Inflammatory macrophage treated with lipopolysaccharide for 1 hour (primary cell): ENCODE measurements at regions not wholly inside any gene's neighbourhood (a gene's known extent, or its start where the extent isn't known, plus 50 kb on each side); places are given as distances from the start of the nearest gene placed in this dataset.
A peak's percentile ranks its signal among the peaks of the same experiment; 100 is the strongest.

ENCODE experiments used
- DNase-seq, 2 donors: peaks; one replicate each; pipeline ENCODE4 v3.0.0-alpha.2; 2020 to 2022

GRCh38 chr2:37839991-37840390 lies 85.1 kb upstream of the RMDN2 start:
- DNase-seq = no peak

GRCh38 chr2:37842732-37843440 lies 82.2 kb upstream of the RMDN2 start:
- no peak for DNase-seq

- DNase-seq = no peak
Observed at GRCh38 chr2:37843556-37843955, 81.5 kb upstream of the RMDN2 start.

- no peak for DNase-seq
Observed at GRCh38 chr2:37846207-37846606, 78.9 kb upstream of the RMDN2 start.

- no peak for DNase-seq
Observed at GRCh38 chr2:37847792-37848191, 77.3 kb upstream of the RMDN2 start.

- no peak for DNase-seq
Observed at GRCh38 chr2:37848451-37848850, 76.6 kb upstream of the RMDN2 start.

DNA sequence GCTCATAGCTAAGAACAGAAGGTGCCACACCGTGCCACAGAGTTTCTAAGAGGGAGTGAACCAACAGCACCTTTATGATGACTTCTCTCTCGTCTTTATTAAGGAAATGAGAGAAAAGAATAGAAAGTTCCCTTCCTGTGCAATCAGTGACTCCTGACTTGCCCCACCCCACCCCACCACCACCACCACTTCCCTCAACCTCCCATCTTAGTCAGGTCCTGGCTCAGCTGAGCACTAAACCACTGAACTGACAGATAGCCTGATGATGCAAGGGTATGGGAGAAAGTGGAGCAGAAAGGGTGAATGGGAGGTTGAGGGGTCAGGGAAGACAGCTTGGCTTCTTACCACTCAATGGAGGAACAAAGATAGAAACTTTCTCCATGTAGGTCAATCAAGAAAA lies 75.2 kb upstream of the RMDN2 start:
- DNase-seq = peak in 1 of 2 donors; percentile 70

- DNase-seq = no peak
Observed at GRCh38 chr2:37851428-37851827, 73.7 kb upstream of the RMDN2 start.

- no peak for DNase-seq
Observed at GRCh38 chr2:37851828-37852584, 73.1 kb upstream of the RMDN2 start.

GRCh38 chr2:37852585-37853014 lies 72.5 kb upstream of the RMDN2 start:
- DNase-seq = no peak

GRCh38 chr2:37854676-37855282 lies 70.3 kb upstream of the RMDN2 start:
- no peak for DNase-seq

DNA sequence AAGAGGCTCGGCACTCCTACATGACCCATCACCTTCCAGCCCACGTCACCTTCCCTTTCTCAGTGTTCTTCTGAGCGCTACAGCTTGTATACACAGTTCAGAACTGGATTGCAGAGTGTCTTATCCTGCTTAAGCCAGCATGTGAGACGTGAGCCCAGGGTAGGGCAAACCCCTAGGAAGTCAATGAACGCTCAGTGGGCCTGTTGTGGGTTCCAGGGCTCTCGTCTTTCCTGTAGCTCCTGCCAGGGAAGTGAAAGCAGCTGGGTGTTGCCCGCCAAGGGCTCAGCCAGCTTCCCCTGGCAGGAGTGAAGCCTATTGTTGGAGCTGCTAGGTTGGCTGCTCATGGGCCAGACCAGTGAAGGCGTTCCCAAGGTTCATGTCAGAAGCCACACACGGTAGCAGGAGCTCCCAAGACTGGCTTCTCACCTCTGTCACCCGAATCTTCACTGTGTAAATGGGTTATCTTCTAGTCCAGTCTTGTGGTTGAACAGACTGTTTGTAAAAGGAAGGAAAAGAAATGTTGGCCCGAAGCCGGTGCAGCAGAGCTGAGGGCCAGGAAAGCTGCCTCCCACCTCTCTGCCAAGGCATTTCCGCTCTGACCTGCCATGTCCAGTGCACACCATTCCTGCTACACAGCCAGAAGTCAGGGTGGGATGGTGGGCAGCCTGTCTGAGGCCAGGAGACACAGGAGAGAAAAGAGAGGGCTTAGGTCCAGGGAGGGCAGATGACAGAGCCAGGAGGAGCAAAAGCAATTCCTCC lies 69.6 kb upstream of the RMDN2 start:
- DNase-seq = peak; percentile 55 to 70

DNA sequence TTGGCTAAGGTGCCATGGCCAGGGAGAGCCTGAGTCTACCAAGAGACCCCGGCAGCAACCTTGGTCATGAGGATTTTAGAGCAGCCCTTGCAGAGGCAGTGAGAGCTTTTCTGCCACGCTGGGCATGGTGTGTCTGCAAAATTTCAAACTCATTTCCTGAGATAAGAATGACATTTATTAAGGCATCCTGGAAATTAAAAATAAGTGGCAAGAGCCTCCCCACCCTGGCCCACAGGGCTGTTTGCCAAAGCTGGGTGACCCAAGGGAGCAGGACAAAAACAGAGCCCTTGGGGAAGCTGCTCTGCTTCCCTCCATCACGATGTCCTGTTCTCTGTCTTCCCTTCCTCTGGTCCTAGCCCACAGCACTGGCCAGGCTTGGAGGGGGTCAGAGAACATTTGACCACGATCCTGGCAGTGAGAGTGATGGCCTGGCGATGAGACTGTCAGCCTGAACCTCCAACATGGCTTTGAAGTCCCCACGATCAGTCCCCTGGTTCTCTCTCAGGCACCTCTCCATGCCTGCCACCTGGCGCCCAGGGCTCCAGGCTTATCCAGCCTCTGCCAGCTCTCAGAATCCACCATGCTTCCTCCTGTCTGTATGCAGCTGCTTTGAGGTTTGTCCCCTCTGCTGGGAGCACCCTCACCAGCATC lies 68.9 kb upstream of the RMDN2 start:
- DNase-seq = no peak

GRCh38 chr2:37857575-37858399 lies 67.3 kb upstream of the RMDN2 start:
- no peak for DNase-seq

GRCh38 chr2:37858400-37858711 lies 66.7 kb upstream of the RMDN2 start:
- no peak for DNase-seq

DNA sequence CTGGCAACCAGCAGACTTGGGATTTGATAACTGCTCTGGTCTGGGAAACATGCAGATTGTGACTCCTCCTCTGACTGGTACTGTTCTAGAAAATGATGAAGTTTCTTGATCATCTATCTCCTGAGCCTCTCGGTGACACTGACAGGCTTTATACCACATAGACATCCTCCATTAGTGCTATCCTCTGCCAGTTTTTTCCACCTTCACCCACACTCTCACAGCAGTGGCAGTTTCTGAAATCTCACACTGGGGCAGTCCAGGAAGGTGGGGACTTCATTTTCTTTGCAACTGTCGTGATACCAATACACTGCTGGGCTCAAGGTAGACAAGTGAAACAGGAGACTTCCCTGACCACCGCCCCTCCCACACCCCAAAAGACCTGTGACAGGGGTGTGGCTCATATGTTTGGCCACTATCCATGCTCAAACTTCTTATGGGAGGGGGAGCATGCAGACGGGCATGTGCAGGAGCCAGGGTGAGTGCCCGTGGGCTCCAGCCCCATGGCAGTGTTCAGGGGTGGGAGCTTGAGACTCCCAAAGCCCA lies 66.3 kb upstream of the RMDN2 start:
- no peak for DNase-seq

DNA sequence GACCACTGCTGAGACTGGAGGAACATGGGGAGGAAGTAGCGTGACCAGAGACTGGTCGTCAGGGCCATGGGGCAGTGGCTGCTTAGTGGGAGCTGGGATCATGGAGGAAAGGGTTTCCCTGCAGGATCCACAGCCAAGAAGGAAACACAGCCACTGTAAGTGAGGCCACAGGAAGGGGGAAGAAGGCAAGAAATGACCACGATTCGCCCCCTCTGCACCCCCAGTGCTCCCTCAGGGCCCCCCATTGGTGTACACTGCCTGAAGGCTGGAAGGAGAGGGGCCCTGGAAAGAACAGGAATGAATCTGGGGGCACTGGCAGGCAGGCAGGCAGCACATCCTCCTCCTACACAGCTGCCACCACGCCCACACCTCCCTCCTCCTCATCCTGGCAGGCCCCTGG lies 62.5 kb upstream of the RMDN2 start:
- no peak for DNase-seq

DNA sequence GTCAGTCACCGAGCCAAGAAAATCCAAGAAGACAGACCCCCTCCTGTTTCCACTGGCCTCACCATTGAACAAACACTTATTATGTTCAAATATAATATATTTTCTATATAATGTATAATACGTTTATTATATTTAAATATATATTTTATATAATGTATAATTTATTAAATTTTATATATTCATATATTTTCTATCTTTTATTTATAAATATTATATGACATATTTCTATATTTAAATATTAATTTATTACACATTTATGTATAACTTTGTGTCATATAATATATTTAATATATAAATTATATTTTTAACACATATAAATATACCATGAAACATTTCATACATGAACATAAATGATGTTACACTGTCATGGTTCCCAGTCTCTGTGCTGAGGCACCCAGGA lies 60.9 kb upstream of the RMDN2 start:
- no peak for DNase-seq

DNA sequence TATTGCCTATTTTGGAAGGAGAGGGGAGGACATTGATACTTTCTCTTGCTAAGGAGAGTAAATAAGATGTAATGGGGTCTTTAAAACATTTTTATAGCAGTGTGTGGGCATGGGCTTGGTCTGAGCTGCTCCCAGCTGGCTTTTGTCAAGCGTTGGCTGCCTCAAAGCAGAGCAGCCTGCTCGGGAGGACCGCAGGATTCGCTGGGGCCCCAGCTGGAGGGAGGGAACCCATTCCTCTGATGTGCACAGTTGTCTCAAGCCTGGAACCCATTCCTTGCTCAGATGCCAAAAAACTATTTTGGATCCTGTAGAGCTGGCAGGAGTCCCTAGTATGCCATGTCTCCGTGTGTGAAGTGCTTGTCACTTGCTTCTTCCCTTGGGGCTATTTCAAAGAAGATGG lies 59.4 kb upstream of the RMDN2 start:
- DNase-seq = no peak

GRCh38 chr2:37866171-37866934 lies 58.7 kb upstream of the RMDN2 start:
- no peak for DNase-seq

DNA sequence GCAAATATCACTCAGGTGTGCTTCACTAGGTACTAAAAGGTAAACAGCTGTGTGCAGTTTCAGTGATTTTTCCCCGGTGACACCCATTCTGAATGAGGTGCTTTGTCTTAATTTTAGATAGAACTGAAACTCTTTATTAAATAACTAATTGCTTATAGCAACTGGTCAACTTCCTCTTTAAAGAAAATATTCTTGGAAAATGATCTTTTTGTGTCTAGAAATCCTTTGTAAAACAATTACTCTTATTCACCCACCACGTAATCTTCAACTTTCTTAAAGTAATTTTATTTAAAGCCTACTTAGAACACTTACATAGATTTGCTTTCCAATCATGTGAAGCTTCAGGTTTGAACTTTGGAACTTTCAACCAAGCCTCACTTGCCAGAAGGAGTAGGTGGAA lies 57.9 kb upstream of the RMDN2 start:
- DNase-seq = no peak
